ENCODE measurements at regions not wholly inside any gene's neighbourhood (a gene's known extent, or its start where the extent isn't known, plus 50 kb on each side); places are given as distances from the start of the nearest gene placed in this dataset.

GRCh38 chr7:155363852-155364600 is 66.3 kb downstream of the INSIG1 start:
- TF ChIP-seq CTCF (IDR thresholded peaks at IDR 0.05) (no peak), POLR2A (IDR thresholded peaks at IDR 0.05) (no peak)
